GM12891 (cell line): ENCODE measurements at regions not wholly inside any gene's neighbourhood (a gene's known extent, or its start where the extent isn't known, plus 50 kb on each side); places are given as distances from the start of the nearest gene placed in this dataset.

ENCODE experiments used
- POLR2A ChIP-seq: IDR thresholded peaks from 2 replicates; pipeline ENCODE4 v1.6.1; 2011; ENCODE audit warnings: low read depth, low read length, control low read depth
- POLR2AphosphoS5 ChIP-seq: IDR thresholded peaks from 2 replicates; pipeline ENCODE4 v1.6.1; 2011; ENCODE audit warnings: low read depth, low read length, control low read depth
- TAF1 ChIP-seq: IDR thresholded peaks from 2 replicates; pipeline ENCODE4 v1.6.1; 2011; ENCODE audit warnings: low read depth, low read length, control low read depth

- TF ChIP-seq POLR2AphosphoS5 (no peak), POLR2A (no peak), TAF1 (no peak)
Observed at GRCh38 chr12:4051596-4051995, 178.4 kb upstream of the PARP11 start.
